ENCODE measurements at regions not wholly inside any gene's neighbourhood (a gene's known extent, or its start where the extent isn't known, plus 50 kb on each side); places are given as distances from the start of the nearest gene placed in this dataset.

GRCh38 chr2:237199577-237199976 is 113.9 kb downstream of the COPS8 start:
- H3K36me3 ChIP-seq (ENCODE audit: control insufficient read depth, insufficient read depth, low read length) = peaks cover 9% of the 10 kb centered on the region
- peaks cover 5% of the 10 kb centered on the region for H3K9me3 ChIP-seq (ENCODE audit: control insufficient read depth, insufficient read depth, low read length)
- peaks cover 2% of the 10 kb centered on the region for H3K27me3 ChIP-seq (ENCODE audit: control insufficient read depth, insufficient read depth, low read length)
- H3K4me3 ChIP-seq (ENCODE audit: low read depth, low read length) = no peak overlapping the region
- peaks cover 23% of the 10 kb centered on the region for H3K4me1 ChIP-seq (ENCODE audit: control insufficient read depth, insufficient read depth, low read length)
- H3K9ac ChIP-seq (ENCODE audit: low read depth, low read length) = no peak overlapping the region

- H3K27me3 ChIP-seq (ENCODE audit: control insufficient read depth, insufficient read depth, low read length) = peaks cover 2% of the 10 kb centered on the region
- H3K36me3 ChIP-seq (ENCODE audit: control insufficient read depth, insufficient read depth, low read length) = peaks cover 9% of the 10 kb centered on the region
- no peak overlapping the region for H3K4me3 ChIP-seq (ENCODE audit: low read depth, low read length)
- no peak overlapping the region for H3K9ac ChIP-seq (ENCODE audit: low read depth, low read length)
- H3K9me3 ChIP-seq (ENCODE audit: control insufficient read depth, insufficient read depth, low read length) = peaks cover 5% of the 10 kb centered on the region
- peaks cover 24% of the 10 kb centered on the region for H3K4me1 ChIP-seq (ENCODE audit: control insufficient read depth, insufficient read depth, low read length)
These were observed 114.8 kb downstream of the COPS8 start for GRCh38 chr2:237200462-237200861.

GRCh38 chr2:237201461-237202287 is 116.0 kb downstream of the COPS8 start:
- Histone ChIP-seq H3K9me3 (ENCODE audit: control insufficient read depth, insufficient read depth, low read length) (peaks cover 5% of the 10 kb centered on the region), H3K27me3 (ENCODE audit: control insufficient read depth, insufficient read depth, low read length) (peaks cover 2% of the 10 kb centered on the region), H3K36me3 (ENCODE audit: control insufficient read depth, insufficient read depth, low read length) (peaks cover 9% of the 10 kb centered on the region), H3K4me1 (ENCODE audit: control insufficient read depth, insufficient read depth, low read length) (peaks cover 26% of the 10 kb centered on the region), H3K4me3 (ENCODE audit: low read depth, low read length) (no peak overlapping the region), H3K9ac (ENCODE audit: low read depth, low read length) (no peak overlapping the region)

GRCh38 chr2:237202288-237203030 is 116.8 kb downstream of the COPS8 start:
- Histone ChIP-seq H3K36me3 (ENCODE audit: control insufficient read depth, insufficient read depth, low read length) (peaks cover 9% of the 10 kb centered on the region), H3K4me3 (ENCODE audit: low read depth, low read length) (no peak overlapping the region), H3K27me3 (ENCODE audit: control insufficient read depth, insufficient read depth, low read length) (peaks cover 2% of the 10 kb centered on the region), H3K4me1 (ENCODE audit: control insufficient read depth, insufficient read depth, low read length) (peaks cover 18% of the 10 kb centered on the region), H3K9ac (ENCODE audit: low read depth, low read length) (no peak overlapping the region), H3K9me3 (ENCODE audit: control insufficient read depth, insufficient read depth, low read length) (peaks cover 5% of the 10 kb centered on the region)

- Histone ChIP-seq H3K36me3 (ENCODE audit: control insufficient read depth, insufficient read depth, low read length) (peaks cover 7% of the 10 kb centered on the region), H3K27me3 (ENCODE audit: control insufficient read depth, insufficient read depth, low read length) (peaks cover 2% of the 10 kb centered on the region), H3K9ac (ENCODE audit: low read depth, low read length) (no peak overlapping the region), H3K4me3 (ENCODE audit: low read depth, low read length) (no peak overlapping the region), H3K9me3 (ENCODE audit: control insufficient read depth, insufficient read depth, low read length) (peaks cover 5% of the 10 kb centered on the region), H3K4me1 (ENCODE audit: control insufficient read depth, insufficient read depth, low read length) (peaks cover 3% of the 10 kb centered on the region)
These were observed 119.4 kb downstream of the COPS8 start for GRCh38 chr2:237205043-237205541.

- H3K4me3 ChIP-seq (ENCODE audit: low read depth, low read length) = no peak overlapping the region
- peaks cover 4% of the 10 kb centered on the region for H3K4me1 ChIP-seq (ENCODE audit: control insufficient read depth, insufficient read depth, low read length)
- peaks cover 1% of the 10 kb centered on the region for H3K9me3 ChIP-seq (ENCODE audit: control insufficient read depth, insufficient read depth, low read length)
- H3K9ac ChIP-seq (ENCODE audit: low read depth, low read length) = no peak overlapping the region
- peaks cover 3% of the 10 kb centered on the region for H3K36me3 ChIP-seq (ENCODE audit: control insufficient read depth, insufficient read depth, low read length)
- H3K27me3 ChIP-seq (ENCODE audit: control insufficient read depth, insufficient read depth, low read length) = peaks cover 2% of the 10 kb centered on the region
These were observed 119.9 kb downstream of the COPS8 start for GRCh38 chr2:237205561-237205971.

GRCh38 chr2:237207646-237208045 is 122.0 kb downstream of the COPS8 start:
- H3K4me1 ChIP-seq (ENCODE audit: control insufficient read depth, insufficient read depth, low read length) = peaks cover 8% of the 10 kb centered on the region
- H3K27me3 ChIP-seq (ENCODE audit: control insufficient read depth, insufficient read depth, low read length) = peaks cover 2% of the 10 kb centered on the region
- H3K36me3 ChIP-seq (ENCODE audit: control insufficient read depth, insufficient read depth, low read length) = no peaks in the 10 kb centered on the region
- no peak overlapping the region for H3K4me3 ChIP-seq (ENCODE audit: low read depth, low read length)
- no peaks in the 10 kb centered on the region for H3K9me3 ChIP-seq (ENCODE audit: control insufficient read depth, insufficient read depth, low read length)
- no peak overlapping the region for H3K9ac ChIP-seq (ENCODE audit: low read depth, low read length)

GRCh38 chr2:237208373-237209260 is 122.9 kb downstream of the COPS8 start:
- peaks cover 8% of the 10 kb centered on the region for H3K4me1 ChIP-seq (ENCODE audit: control insufficient read depth, insufficient read depth, low read length)
- H3K9ac ChIP-seq (ENCODE audit: low read depth, low read length) = no peak overlapping the region
- H3K4me3 ChIP-seq (ENCODE audit: low read depth, low read length) = no peak overlapping the region
- H3K36me3 ChIP-seq (ENCODE audit: control insufficient read depth, insufficient read depth, low read length) = no peaks in the 10 kb centered on the region
- peaks cover 2% of the 10 kb centered on the region for H3K27me3 ChIP-seq (ENCODE audit: control insufficient read depth, insufficient read depth, low read length)
- H3K9me3 ChIP-seq (ENCODE audit: control insufficient read depth, insufficient read depth, low read length) = no peaks in the 10 kb centered on the region

GRCh38 chr2:237209885-237210284 is 124.2 kb downstream of the COPS8 start:
- Histone ChIP-seq H3K9me3 (ENCODE audit: control insufficient read depth, insufficient read depth, low read length) (no peaks in the 10 kb centered on the region), H3K27me3 (ENCODE audit: control insufficient read depth, insufficient read depth, low read length) (no peaks in the 10 kb centered on the region), H3K9ac (ENCODE audit: low read depth, low read length) (no peak overlapping the region), H3K4me3 (ENCODE audit: low read depth, low read length) (no peak overlapping the region), H3K36me3 (ENCODE audit: control insufficient read depth, insufficient read depth, low read length) (no peaks in the 10 kb centered on the region), H3K4me1 (ENCODE audit: control insufficient read depth, insufficient read depth, low read length) (peaks cover 8% of the 10 kb centered on the region)

- peaks cover 8% of the 10 kb centered on the region for H3K4me1 ChIP-seq (ENCODE audit: control insufficient read depth, insufficient read depth, low read length)
These were observed 124.6 kb downstream of the COPS8 start for GRCh38 chr2:237210297-237210696.

GRCh38 chr2:237210763-237211162 is 125.1 kb downstream of the COPS8 start:
- H3K9me3 ChIP-seq (ENCODE audit: control insufficient read depth, insufficient read depth, low read length) = no peaks in the 10 kb centered on the region
- no peak overlapping the region for H3K9ac ChIP-seq (ENCODE audit: low read depth, low read length)
- peaks cover 4% of the 10 kb centered on the region for H3K4me1 ChIP-seq (ENCODE audit: control insufficient read depth, insufficient read depth, low read length)
- no peaks in the 10 kb centered on the region for H3K27me3 ChIP-seq (ENCODE audit: control insufficient read depth, insufficient read depth, low read length)
- no peak overlapping the region for H3K4me3 ChIP-seq (ENCODE audit: low read depth, low read length)
- no peaks in the 10 kb centered on the region for H3K36me3 ChIP-seq (ENCODE audit: control insufficient read depth, insufficient read depth, low read length)

More at GRCh38 chr2:237210297-237210696, 124.6 kb downstream of the COPS8 start:
- Histone ChIP-seq H3K27me3 (ENCODE audit: control insufficient read depth, insufficient read depth, low read length) (no peaks in the 10 kb centered on the region), H3K36me3 (ENCODE audit: control insufficient read depth, insufficient read depth, low read length) (no peaks in the 10 kb centered on the region), H3K4me3 (ENCODE audit: low read depth, low read length) (no peak overlapping the region), H3K9me3 (ENCODE audit: control insufficient read depth, insufficient read depth, low read length) (no peaks in the 10 kb centered on the region), H3K9ac (ENCODE audit: low read depth, low read length) (no peak overlapping the region)
